NCI-H69 (cell line): ENCODE measurements at regions not wholly inside any gene's neighbourhood (a gene's known extent, or its start where the extent isn't known, plus 50 kb on each side); places are given as distances from the start of the nearest gene placed in this dataset.

Experiments used
- DNase-seq: peaks from one replicate; lab custom pipeline; 2025; lab: John Stamatoyannopoulos, UW

- DNase-seq, result peak; percentile 21
These were observed 110.3 kb upstream of the CEP85L start for GRCh38 chr6:118761645-118762044.

- DNase-seq, result no peak
These were observed 107.6 kb upstream of the CEP85L start for GRCh38 chr6:118758946-118759345.

GRCh38 chr6:118755941-118756646 lies 104.7 kb upstream of the CEP85L start:
- no peak for DNase-seq

- no peak for DNase-seq
These were observed 101.4 kb upstream of the CEP85L start for GRCh38 chr6:118752803-118753202.

- DNase-seq, result no peak
These were observed 99.7 kb upstream of the CEP85L start for GRCh38 chr6:118751072-118751471.

GRCh38 chr6:118750143-118750542 lies 98.8 kb upstream of the CEP85L start:
- no peak for DNase-seq

GRCh38 chr6:118748311-118749062 lies 97.1 kb upstream of the CEP85L start:
- peak; percentile 94 for DNase-seq

- DNase-seq, result no peak
These were observed 95.4 kb upstream of the CEP85L start for GRCh38 chr6:118746825-118747174.

GRCh38 chr6:118746145-118746824 lies 94.9 kb upstream of the CEP85L start:
- no peak for DNase-seq

- DNase-seq, result no peak
These were observed 93.8 kb upstream of the CEP85L start for GRCh38 chr6:118745156-118745555.

GRCh38 chr6:118744261-118744941 lies 93.0 kb upstream of the CEP85L start:
- DNase-seq, result no peak

GRCh38 chr6:118743746-118744145 lies 92.4 kb upstream of the CEP85L start:
- DNase-seq, result no peak

- DNase-seq, result peak; percentile 47
These were observed 89.0 kb upstream of the CEP85L start for GRCh38 chr6:118740372-118740771.

- peak; percentile 92 for DNase-seq
These were observed 88.4 kb upstream of the CEP85L start for GRCh38 chr6:118739696-118740353.

- no peak for DNase-seq
These were observed 85.0 kb upstream of the CEP85L start for GRCh38 chr6:118736440-118736839.

- DNase-seq, result peak; percentile 37
These were observed 83.9 kb upstream of the CEP85L start for GRCh38 chr6:118735320-118735719.

- no peak for DNase-seq
These were observed 74.6 kb upstream of the CEP85L start for GRCh38 chr6:118725944-118726343.

- no peak for DNase-seq
These were observed 72.8 kb upstream of the CEP85L start for GRCh38 chr6:118724211-118724610.

GRCh38 chr6:118722829-118723813 lies 71.7 kb upstream of the CEP85L start:
- no peak for DNase-seq

- DNase-seq, result peak; percentile 27
These were observed 68.7 kb upstream of the CEP85L start for GRCh38 chr6:118720125-118720473.
